Prostate gland (tissue), 2 donors: ENCODE measurements at regions not wholly inside any gene's neighbourhood (a gene's known extent, or its start where the extent isn't known, plus 50 kb on each side); places are given as distances from the start of the nearest gene placed in this dataset.

Experiments
- POLR2A ChIP-seq: fragments of 450-650 bp; IDR thresholded peaks from one replicate; pipeline ENCODE4 v1.6.1; 2016; ENCODE audit warnings: antibody characterized with exemption, mild to moderate bottlenecking
- POLR2AphosphoS5 ChIP-seq: sonication (generic); formaldehyde crosslinking; IDR thresholded peaks from one replicate; pipeline ENCODE4 v1.6.1; 2017; ENCODE audit warnings: antibody characterized with exemption
- TF ChIP-seq, protein P1 (sequence below), 4 experiments: fragments of 200-600 bp in 2 of 4; fragments of 450-650 bp in 2 of 4; sonication (generic) in 2 of 4; IDR thresholded peaks; 1 replicate in 3 of 4; 2 replicates in 1 of 4; pipeline ENCODE4 v1.5.1; 2016 to 2019; ENCODE audit warnings: antibody characterized with exemption in 4 of 4, mild to moderate bottlenecking in 2 of 4, moderate library complexity in 2 of 4

DNA sequence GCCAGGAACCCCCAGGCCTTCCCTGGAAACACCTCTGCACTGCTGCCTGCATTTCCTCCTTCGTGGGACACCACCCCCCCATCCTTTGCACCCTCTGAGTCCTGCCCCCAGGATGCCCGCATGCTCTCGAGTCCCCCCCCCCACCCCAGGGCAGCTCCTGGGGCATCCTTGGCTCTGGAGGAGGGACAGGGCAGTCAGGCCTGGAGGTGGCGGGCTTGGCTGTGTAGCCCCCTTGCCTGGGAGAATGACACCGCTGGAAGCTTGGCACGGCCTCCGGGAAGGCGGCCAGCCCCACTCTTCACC lies 98.9 kb upstream of the GSE1 start:
- TF ChIP-seq POLR2AphosphoS5 = no peak
- TF ChIP-seq, protein P1, sequence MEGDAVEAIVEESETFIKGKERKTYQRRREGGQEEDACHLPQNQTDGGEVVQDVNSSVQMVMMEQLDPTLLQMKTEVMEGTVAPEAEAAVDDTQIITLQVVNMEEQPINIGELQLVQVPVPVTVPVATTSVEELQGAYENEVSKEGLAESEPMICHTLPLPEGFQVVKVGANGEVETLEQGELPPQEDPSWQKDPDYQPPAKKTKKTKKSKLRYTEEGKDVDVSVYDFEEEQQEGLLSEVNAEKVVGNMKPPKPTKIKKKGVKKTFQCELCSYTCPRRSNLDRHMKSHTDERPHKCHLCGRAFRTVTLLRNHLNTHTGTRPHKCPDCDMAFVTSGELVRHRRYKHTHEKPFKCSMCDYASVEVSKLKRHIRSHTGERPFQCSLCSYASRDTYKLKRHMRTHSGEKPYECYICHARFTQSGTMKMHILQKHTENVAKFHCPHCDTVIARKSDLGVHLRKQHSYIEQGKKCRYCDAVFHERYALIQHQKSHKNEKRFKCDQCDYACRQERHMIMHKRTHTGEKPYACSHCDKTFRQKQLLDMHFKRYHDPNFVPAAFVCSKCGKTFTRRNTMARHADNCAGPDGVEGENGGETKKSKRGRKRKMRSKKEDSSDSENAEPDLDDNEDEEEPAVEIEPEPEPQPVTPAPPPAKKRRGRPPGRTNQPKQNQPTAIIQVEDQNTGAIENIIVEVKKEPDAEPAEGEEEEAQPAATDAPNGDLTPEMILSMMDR (IDR thresholded peaks at IDR 0.05) = no peak
- TF ChIP-seq POLR2A = no peak
